Psoas muscle (tissue), 7 donors: ENCODE measurements at regions not wholly inside any gene's neighbourhood (a gene's known extent, or its start where the extent isn't known, plus 50 kb on each side); places are given as distances from the start of the nearest gene placed in this dataset.

Experiments used
- ATAC-seq, 4 donors: fragments of 200-7000 bp; cut with Tn5 transposase; one replicate each; pipeline ENCODE4 v1.9.1; 2020; ENCODE audit warnings: moderate library complexity in 3 of 4, mild to moderate bottlenecking in 2 of 4
- DNase-seq, 2 donors: peaks; one replicate each; pipeline ENCODE4 v3.0.0-alpha.2; 2020
- H3K27ac ChIP-seq: fragments of 200-600 bp; one replicate; pipeline ENCODE4 v1.8.0; 2022
- H3K27me3 ChIP-seq, 3 donors: fragments of 200-600 bp in 1 of 3; one replicate each; pipeline versions ENCODE4 v1.6.1 to v1.8.0; 2013 to 2022; ENCODE audit warnings: low read length in 2 of 3, mild to moderate bottlenecking in 2 of 3, moderate library complexity in 1 of 3; ENCODE audit not compliant: insufficient read depth in 3 of 3
- H3K36me3 ChIP-seq, 2 donors: fragments of 200-600 bp in 1 of 2; one replicate each; pipeline versions ENCODE4 v1.6.1 to v1.8.0; 2013 to 2022; ENCODE audit warnings: low read depth in 1 of 2, mild to moderate bottlenecking in 1 of 2, moderate library complexity in 1 of 2; ENCODE audit not compliant: insufficient read depth in 1 of 2
- H3K4me1 ChIP-seq: fragments of 200-600 bp; one replicate; pipeline ENCODE4 v1.8.0; 2022
- H3K4me3 ChIP-seq: fragments of 200-600 bp; one replicate; pipeline ENCODE4 v1.8.0; 2022; ENCODE audit warnings: mild to moderate bottlenecking
- H3K9me3 ChIP-seq: fragments of 200-600 bp; one replicate; pipeline ENCODE4 v1.8.0; 2022
- CTCF ChIP-seq: fragments of 200-600 bp; IDR thresholded peaks from one replicate; pipeline ENCODE4 v1.8.0; 2022; ENCODE audit warnings: antibody characterized with exemption
- WGBS, 3 donors: extraction: QIAGEN DNeasy Blood & Tissue Kit; methylation state at CpG; one replicate each; pipeline versions ENCODE4 v1.1.6 to v1.1.7; 2013; 5-methylcytosine and 5-hydroxymethylcytosine counted together
- intact Hi-C, 2 donors: fragments of 100-400 bp; cut with DNase I; formaldehyde crosslinking; loops; one replicate each; pipeline versions ENCODE4 v1.11.0 to v1.14.2; 2022
- donor health status: healthy with polysubstance abuse.
- donor health status: DM: no; HTN: no; CAD: no; lungs with moderate emphysema.
- donor health status: Bipolar disorder and iron deficiency.
- donor health status: healthy.
- donor health status: DM: yes; HTN: yes; CAD: no.
- donor health status: DM: no; HTN: no; CAD: no.
- donor health status: DM: yes; HTN: yes; CAD: no.

- ATAC-seq (no peak), DNase-seq (no peak)
- Histone ChIP-seq H3K27me3 (no peaks in the 10 kb centered on the region), H3K36me3 (no peaks in the 10 kb centered on the region), H3K27ac (no peak overlapping the region), H3K9me3 (no peaks in the 10 kb centered on the region), H3K4me1 (no peaks in the 10 kb centered on the region), H3K4me3 (no peak overlapping the region)
- TF ChIP-seq CTCF: no peak
- 54 to 59% (median 56%) methylated on average over 4 of the region's 4 CpGs for WGBS, 3 donors
- intact Hi-C loops: no loop called here
Measured at GRCh38 chr13:34474187-34474868, 467.7 kb upstream of the NBEA start.

- WGBS, 3 donors: 86 to 96% (median 89%) methylated on average over 2 of the region's 2 CpGs
- H3K27me3 ChIP-seq: no peaks in the 10 kb centered on the region
- H3K9me3 ChIP-seq: no peaks in the 10 kb centered on the region
- intact Hi-C loops: no loop called here
- no peaks in the 10 kb centered on the region for H3K4me1 ChIP-seq
- ATAC-seq (no peak), DNase-seq (no peak)
- no peak overlapping the region for H3K27ac ChIP-seq
- no peak overlapping the region for H3K4me3 ChIP-seq
- TF ChIP-seq CTCF: no peak
- H3K36me3 ChIP-seq: no peaks in the 10 kb centered on the region
Measured at GRCh38 chr13:34478376-34478775, 463.7 kb upstream of the NBEA start.

- ATAC-seq: no peak
- no peak for TF ChIP-seq CTCF
- WGBS, 3 donors: 76 to 92% (median 85%) methylated on average over 2 of the region's 2 CpGs
- DNase-seq: no peak
- no peaks in the 10 kb centered on the region for H3K27me3 ChIP-seq
- no peak overlapping the region for H3K4me3 ChIP-seq
- no peaks in the 10 kb centered on the region for H3K36me3 ChIP-seq
- intact Hi-C loops: no loop called here
- no peaks in the 10 kb centered on the region for H3K4me1 ChIP-seq
- H3K9me3 ChIP-seq: no peaks in the 10 kb centered on the region
- H3K27ac ChIP-seq: no peak overlapping the region
Measured at GRCh38 chr13:34502011-34502410, 440.1 kb upstream of the NBEA start.

- intact Hi-C loops: no loop called here
Measured at GRCh38 chr13:34502621-34503020, 439.4 kb upstream of the NBEA start.

More at GRCh38 chr13:34502621-34503020, 439.4 kb upstream of the NBEA start:
- H3K27ac ChIP-seq: no peak overlapping the region
- H3K4me1 ChIP-seq: no peaks in the 10 kb centered on the region
- ATAC-seq: no peak
- no peaks in the 10 kb centered on the region for H3K27me3 ChIP-seq
- WGBS, 3 donors: 92 to 93% (median 93%) methylated on average over 3 of the region's 3 CpGs
- no peak for TF ChIP-seq CTCF
- H3K36me3 ChIP-seq: no peaks in the 10 kb centered on the region
- H3K9me3 ChIP-seq: no peaks in the 10 kb centered on the region
- DNase-seq: no peak
- H3K4me3 ChIP-seq: no peak overlapping the region
